DMS53 (cell line): ENCODE measurements at regions not wholly inside any gene's neighbourhood (a gene's known extent, or its start where the extent isn't known, plus 50 kb on each side); places are given as distances from the start of the nearest gene placed in this dataset.
"Not testable (repeated sequence)": the region's sequence is repeated elsewhere in the genome, so short reads cannot be mapped to it uniquely, and the experiment has no call there.

Source experiments
- DNase-seq: peaks from one replicate; lab custom pipeline; 2025; lab: John Stamatoyannopoulos, UW

DNA sequence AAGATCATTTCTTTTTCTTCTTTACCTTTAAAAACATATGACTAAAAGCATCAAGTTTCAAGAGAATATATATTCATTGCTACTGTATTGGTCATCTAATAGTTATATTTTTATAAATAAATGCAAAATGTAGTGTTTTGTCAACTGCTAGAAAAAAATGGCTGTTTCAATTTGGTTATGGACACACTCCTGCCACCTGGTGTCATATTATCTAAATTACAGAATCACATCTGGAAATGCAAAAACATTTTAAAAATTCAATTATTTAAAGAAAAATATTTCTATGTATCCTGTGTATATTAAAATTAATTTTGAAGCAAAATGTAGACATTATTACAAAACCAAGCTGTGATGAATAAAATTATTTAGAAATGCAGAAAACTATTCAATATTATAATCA, 329.4 kb upstream of the PCDH18 start:
- DNase-seq: peak; percentile 39

DNA sequence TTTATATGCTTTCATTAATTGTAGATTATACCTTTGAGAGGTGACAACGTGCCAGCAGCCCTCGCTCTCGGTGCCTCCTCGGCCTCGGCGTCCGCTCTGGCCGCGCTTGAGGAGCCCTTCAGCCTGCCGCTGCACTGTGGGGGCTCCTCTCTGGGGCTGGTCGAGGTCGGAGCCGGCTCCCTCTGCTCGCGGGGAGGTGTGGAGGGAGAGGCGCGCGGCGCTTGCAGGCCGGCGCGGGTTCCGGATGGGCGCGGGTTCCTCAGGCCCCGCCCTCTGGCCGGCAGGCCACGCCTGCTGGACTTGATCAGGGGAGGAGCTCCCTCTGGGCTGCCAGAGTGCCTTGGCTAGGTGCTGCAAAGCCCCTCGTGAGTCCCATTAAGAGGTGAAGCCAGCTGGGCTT, 321.1 kb upstream of the PCDH18 start:
- DNase-seq: no peak

DNA sequence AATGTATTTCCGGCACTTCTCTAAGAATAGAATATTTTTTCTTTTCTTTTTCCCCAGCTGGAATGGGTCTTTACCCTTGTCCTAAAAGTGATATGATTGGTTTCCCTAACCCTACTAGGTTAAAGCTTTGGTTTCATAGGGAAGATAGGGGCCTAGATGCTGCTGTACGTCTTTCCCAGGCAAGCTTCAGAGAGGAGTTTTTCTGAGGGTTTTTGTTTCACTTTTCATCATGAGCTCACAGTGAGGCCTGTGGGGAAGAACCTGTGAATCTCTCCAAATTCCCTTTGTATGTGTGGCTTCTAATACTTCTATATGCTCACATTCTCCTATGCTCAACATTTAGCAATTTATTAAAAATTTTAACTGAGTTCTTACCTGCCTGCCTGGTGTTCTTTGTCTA, 320.0 kb upstream of the PCDH18 start:
- no peak for DNase-seq

DNA sequence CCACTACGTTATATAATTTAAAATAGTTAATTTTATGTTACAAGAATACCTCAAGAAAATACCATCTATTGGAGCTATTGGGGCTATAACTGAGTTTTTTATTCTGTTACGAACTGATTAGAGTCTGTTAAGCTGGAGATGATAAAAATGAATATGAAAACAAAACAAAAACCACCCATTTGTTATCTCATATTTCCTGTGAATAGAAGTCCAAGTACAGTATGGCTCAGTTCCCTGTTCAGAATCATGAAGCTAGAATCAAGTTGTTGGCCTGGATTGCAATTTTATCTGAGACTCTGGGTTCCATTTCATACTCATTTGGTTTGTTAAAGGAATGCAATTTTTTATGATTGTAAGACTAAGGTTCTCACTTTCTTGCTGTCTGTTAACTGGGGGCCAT, 319.1 kb upstream of the PCDH18 start:
- DNase-seq: no peak

DNA sequence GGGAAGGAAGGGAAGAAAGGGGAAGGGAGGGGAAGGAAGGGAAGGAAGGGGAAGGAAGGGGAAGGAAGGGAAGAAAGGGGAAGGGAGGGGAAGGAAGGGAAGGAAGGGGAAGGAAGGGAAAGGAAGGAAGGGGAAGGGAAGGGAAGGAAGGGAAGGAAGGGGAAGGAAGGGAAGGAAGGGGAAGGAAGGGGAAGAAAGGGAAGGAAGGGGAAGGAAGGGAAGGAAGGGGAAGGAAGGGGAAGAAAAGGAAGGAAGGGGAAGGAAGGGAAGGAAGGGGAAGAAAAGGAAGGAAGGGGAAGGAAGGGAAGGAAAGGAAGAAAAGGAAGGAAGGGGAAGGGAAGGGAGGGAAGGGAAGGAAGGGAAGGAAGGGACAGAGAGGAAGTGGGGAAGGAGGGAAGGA, 295.7 kb upstream of the PCDH18 start:
- not testable (repeated sequence) for DNase-seq

DNA sequence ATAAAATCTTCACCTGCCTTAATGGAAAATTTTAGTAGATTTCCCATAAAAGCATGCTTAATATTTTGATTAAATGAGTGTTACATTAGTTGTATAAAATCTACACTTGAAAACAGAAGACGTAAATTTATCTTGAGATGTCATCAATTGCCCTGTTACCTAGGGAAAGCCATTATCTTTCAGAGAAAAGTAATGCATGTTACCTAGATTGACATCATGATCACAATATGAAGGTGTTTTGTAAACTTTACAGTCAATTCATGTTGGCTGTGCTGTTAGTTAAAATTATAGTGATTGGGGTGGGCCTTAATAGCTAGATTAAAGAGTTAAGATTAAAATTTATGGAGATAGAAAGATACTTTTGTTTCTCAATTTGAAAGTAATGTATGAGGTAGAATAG, 293.2 kb upstream of the PCDH18 start:
- no peak for DNase-seq

DNA sequence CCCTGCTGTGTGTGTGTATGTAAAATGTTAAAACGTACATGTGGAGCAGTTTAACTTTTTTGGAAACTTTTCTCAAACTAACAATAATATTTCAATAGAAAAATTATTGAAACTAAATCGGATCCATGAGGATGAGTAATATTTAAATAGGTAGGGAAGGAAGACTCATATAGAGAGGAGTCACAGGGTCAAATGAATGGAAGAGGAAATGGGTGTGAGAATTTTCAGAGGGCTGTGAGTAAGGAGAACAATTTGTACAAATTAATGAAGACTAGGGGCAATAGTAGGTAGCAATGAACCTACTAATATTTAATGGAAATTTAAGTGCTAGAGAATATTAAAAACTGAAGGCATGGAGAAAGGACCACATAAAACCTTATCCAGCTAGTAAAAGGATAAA, 290.7 kb upstream of the PCDH18 start:
- DNase-seq: no peak

DNA sequence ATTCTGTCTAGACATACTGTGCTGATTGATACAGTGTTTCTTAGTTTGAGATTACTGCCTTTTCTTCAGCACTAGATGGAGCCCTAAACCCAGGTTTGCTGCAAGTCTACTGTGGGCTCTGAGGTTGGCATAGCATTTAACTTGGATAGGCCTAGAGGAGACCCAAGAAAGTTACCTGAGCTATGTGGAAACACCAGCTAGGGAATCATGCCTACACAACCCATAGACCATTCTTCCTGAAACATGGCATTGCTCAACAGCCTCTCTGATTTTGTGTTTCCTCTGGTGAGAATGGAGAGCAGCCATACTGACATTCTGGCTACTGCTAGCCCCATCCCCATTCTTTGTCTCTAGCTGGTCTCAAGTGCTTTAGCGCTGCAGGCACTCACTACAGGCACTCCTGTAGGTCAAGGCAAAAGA, 287.7 kb upstream of the PCDH18 start:
- peak; percentile 72 for DNase-seq

DNA sequence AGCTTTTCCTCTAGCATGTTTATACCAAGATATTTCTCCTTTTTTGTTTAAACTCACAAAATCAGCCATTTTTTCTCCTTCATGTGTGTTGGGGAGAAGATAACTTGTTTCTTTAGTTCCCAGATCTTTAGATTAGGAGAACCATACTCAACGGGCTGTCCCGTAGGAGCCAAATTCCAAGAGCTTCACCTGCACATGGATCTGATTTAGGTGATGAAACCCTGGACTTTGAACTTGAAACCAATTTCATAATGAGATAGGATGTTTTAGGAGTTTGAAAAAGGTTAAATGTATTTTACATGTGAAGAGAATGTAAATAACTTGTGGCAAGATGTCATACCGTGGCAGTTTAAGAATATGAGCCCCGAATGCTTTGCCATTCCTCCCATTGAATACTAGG, 280.0 kb upstream of the PCDH18 start:
- no peak for DNase-seq

DNA sequence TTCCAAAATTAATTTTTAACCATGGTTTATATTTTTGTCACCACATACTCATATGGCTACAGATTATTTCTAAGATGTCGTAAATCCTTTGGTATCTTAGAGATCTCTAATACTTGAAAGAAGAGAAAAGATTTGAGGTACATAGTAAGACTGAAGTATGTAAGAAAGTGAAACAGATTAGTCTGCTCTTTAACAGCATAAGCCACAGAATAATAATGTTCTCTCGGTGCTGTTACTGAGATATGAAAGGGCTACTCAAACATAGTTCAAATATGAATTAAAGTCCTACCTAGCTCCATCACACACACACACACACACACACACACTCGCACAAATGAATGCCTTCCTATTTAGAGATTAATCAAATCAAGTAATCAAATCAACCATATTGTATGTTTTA, 274.1 kb upstream of the PCDH18 start:
- DNase-seq: no peak

DNA sequence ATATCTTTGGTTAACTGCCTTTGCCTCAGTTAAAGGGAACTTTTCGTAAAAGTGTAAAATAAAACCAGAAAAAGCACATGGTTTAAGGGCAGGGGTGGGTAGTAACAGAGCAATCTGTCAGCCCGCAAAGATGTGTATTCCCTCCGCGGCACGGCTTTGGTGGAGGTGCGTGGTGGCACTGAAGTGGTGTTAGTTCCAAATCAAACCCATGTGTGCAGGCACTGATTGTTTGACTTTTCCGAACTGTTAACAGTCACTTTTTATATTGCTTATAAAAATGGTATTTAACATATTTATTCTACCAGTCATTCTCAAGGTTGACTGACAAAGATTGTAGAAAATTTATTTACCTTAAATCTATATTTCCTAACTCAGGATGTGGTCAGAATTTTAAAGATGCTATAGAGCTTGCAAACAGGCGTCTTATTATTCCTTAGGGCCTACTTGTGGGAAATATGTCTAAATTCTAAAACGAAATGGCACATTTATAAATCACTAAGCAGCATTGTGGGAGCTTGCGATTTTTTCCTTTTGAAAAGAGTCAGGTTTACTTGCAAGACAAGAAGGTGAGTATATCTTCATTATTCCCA, 272.7 kb upstream of the PCDH18 start:
- no peak for DNase-seq

DNA sequence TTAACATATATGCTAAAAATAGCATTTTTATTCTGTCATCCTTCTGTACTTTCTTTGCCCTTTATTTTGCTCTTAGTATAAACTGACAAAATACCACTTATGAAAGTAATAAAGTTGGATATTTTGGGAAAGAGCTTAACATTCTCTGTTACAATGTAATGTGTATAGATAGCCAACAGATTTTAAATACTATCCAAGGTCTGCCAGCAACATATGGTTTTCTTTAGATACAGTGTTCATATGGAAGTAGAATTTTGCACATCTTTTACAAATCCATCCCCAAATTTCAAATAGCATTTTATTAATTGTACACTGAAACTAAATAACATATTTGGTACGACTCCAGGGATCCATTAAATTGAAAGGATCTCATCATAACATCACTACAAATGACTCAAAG, 268.6 kb upstream of the PCDH18 start:
- no peak for DNase-seq

DNA sequence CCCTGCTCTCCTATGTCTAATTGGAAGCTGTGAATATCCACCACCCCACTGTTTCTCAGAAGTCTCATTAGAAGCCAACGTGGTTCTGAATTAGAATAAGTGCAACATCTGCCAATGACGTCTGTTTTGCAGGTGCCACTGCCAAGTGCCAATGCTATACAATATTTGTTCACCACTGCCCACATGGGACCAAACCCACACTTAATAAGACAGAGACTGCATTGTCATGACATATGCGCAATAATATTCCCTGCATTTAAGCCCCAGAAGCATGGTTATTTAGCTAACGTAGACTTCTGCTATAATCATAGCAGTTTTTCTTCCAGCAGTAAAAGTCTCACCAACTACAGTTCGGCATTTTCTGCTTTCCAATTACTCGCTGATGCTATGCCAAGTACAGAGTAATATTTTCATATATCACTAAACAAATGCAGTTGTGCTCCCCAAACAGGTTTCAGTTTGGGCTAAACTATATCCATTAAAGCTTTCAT, 262.5 kb upstream of the PCDH18 start:
- DNase-seq: peak; percentile 82

DNA sequence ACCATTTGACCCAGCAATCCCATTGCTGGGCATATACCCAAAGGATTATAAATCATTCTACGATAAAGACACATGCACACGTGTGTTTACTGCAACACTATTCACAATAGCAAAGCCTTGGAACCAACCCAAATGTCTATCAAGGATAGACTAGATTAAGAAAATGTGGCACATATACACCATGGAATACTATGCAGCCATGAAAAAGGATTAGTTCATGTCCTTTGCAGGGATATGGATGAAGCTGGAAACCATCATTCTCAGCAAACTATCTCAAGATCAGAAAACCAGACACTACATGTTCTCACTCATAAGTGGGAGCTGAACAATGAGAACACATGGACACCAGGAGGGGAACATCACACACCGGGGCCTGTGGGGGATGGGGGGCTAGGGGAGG, 257.0 kb upstream of the PCDH18 start:
- DNase-seq: not testable (repeated sequence)

DNA sequence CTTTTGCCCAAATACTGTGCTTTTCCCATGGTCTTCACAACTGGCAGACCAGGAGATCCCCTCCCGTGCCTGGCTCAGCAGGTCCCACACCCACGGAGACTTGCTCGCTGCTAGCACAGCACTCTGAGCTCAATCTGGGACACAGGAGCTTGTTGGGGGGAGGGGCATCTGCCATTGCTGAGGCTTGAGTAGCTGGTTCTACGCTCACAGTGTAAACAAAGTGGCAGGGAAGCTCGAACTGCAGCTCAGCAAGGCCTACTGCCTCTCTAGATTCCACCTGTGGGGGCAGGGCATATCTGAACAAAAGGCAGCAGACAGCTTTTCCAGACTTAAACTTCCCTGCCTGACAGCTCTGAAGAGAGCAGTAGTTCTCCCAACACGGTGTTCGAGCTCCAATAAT, 251.6 kb upstream of the PCDH18 start:
- DNase-seq: peak; percentile 70

DNA sequence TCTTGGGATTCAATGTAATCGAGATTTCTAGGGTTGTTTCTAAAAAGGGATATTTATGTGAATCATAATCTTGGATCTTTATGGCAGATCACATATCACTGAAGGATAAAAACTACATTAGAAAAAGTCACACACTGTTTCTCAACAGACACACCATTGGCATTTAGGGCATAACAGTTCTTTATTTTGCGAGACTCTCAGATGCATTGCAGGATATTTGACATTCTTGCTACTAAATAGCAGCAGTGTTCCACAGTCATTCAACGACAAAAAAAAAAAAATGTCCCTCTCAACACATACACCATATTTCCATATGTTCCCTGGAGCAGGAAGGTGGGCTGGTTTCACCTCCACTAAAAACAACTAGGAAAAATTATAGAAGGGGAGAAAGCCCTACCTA, 243.4 kb upstream of the PCDH18 start:
- DNase-seq: no peak

DNA sequence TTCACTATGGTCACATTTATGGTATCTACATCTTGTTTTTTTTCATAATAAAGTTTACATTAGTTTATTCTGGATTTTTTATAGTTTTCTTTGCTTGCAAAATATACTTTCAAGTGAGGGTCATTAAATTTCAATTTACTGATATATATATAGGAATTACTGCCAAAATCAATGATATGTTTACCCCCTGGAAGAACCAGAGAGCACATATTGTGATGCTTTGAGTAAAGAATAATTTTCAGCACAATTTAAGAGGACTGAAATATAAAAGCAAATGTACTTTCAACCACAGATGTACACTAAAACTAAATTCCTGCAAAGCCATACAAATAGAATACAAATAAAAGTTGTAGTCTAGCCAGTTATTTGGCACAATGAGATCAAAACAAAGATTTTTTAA, 242.2 kb upstream of the PCDH18 start:
- DNase-seq: no peak

DNA sequence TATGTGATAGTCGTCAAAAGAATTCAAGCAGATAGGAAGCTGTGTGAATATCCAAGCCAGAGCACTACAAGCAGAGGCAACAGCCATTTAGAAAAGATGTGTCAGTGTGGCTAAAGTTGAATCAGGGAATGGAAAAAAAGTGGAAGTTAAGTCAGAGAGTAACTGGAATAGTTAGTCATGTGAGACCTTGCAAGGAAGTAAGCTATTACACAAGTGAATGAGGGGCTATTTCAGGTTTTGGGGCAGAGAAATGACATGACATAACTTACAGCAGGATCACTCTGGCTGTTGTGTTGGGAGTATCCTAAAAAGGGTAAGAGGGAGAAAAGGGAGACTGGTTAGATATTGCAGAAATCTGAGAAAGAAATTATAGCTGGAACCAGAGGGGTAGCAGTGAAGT, 236.6 kb upstream of the PCDH18 start:
- DNase-seq: no peak

DNA sequence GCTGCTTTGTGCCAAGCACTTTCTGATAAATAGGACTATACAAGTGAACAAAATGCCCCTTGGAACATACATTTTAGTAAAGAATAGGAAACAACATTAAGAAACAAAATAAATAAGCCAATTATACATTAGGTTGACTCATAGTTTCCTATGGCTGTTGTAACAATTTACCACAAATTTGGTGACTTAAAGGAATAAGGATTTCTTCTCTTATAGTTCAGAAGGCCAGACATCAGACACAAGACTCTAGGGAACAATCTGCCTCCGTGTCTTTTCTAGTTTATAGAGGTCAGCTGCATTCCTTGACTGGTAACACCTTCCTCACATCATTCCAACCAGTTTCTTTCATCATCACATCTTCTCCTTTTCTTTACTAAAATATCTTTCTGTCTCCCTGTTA, 235.9 kb upstream of the PCDH18 start:
- DNase-seq: no peak

DNA sequence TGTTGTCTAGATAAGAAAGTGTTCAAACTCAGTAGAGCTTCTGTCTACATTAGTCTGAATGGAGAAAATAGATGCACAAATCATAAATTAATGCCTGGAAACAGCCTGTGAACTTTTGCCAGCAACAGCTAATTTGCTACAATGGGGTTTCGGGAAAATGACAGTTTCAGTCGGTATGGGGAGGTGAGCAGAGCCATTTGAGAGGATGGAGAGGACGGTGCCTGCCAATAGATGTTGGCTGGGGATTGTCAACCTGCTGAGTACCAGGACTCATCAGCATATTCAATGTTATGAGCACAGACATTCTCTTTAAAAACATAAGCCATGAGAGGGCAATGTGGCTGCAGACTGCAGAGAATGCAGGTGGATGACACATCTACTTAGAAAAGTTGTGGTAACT, 230.3 kb upstream of the PCDH18 start:
- no peak for DNase-seq

DNA sequence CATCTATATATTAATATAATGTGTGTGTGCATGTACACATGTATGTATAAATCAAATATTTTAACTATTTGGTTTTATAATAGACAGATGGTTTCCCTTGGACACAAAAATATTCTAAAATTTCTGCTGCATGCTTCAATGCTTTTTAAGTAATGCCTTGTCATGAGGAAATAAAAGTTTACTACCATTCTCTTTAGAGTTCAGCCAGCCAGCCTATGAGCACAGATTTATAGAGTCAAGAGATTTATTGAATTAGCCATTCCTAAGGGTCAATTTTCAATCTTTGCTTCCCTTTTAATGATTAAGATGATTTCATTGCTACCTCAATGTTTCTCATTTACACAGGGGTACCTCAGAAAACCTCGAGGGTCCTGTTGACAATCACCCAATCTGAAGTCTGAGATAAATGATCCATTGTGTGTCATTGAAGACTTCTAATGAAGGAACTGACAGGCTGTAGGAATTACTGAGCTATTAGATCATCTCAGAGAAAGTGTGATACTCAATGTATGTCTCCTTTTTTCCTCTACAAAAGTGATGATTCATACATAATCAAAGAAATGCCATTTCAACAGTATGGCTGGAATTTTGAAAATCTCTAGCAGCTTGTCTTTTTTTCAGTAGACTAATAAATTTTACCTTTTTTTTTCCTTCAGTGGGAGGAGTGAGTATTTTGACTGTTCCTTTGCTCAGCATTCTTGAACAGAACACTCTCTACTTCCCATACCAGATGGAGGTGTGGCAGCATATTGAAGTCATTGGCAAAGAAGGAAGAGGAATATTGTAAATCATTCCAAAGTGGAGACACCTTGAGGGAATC, 222.6 kb upstream of the PCDH18 start:
- DNase-seq: no peak

DNA sequence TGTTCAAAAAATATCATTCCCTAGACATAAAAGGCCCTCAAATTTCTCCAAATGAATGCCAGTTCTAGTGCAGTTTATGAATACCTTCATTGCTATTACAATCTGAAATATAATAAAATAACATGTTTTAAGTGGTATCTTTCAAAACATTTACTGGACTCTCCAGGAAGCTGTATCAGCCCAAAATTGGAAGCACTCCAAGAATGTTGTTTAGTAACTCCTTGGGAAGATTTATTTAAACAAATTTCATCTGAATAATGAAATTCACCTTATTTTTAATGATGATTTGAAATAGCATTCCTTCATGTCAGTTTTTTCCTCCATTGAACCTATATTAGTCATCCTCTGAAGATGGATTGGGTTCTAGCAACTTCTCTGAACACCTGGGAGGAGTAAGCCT, 217.2 kb upstream of the PCDH18 start:
- no peak for DNase-seq

DNA sequence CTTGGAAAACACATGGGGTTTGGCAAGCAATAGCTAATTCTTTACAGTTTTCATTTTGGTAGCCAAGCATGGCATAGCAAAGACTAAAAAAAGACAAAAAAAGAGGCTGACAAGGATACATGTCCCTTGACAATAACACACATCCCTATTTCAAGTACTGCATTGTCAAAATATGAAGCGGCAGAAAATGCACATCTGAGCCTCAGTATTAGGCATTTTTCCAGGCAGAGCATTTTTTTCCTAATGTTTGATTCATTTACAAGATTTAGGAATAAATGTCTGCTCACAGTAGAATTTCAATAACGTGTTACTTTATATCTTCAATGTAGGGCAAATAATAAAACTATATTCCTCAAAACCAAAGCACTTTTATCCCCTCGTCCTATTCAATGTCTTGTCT, 216.3 kb upstream of the PCDH18 start:
- DNase-seq: no peak

DNA sequence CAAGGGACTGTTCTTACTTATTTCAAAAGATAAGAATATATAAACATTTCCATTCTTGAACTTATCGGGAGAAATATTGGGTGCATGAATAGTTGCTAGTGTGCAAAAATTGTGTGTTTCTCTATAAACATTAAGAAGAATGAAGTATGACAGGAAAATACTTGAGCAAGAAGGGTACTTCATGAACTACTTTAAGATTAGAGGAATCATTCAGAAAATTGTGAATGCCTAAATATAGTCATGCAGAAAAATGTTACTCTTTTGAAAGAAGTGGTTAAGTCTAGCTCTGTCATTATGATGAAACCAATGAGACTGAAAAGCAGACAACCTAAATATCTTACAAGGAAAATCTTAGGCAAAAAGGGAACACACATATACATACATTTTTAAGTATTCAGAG, 207.8 kb upstream of the PCDH18 start:
- no peak for DNase-seq
